NAMALWA (cell line): ENCODE measurements at regions not wholly inside any gene's neighbourhood (a gene's known extent, or its start where the extent isn't known, plus 50 kb on each side); places are given as distances from the start of the nearest gene placed in this dataset.

ENCODE experiments used
- DNase-seq: peaks from one replicate; pipeline ENCODE4 v3.0.0-alpha.2; 2015; ENCODE audit warnings: low spot score

- DNase-seq = no peak
These were observed 427.3 kb upstream of the ST6GAL2 start for GRCh38 chr2:107313316-107313715.

- no peak for DNase-seq
These were observed 434.9 kb upstream of the ST6GAL2 start for GRCh38 chr2:107320881-107321280.

- DNase-seq = no peak
These were observed 436.4 kb upstream of the ST6GAL2 start for GRCh38 chr2:107322416-107322815.

- DNase-seq = no peak
These were observed 438.1 kb upstream of the ST6GAL2 start for GRCh38 chr2:107323946-107324565.

GRCh38 chr2:107325981-107326786 lies 440.2 kb upstream of the ST6GAL2 start:
- DNase-seq = no peak

GRCh38 chr2:107334306-107334705 lies 448.3 kb upstream of the ST6GAL2 start:
- no peak for DNase-seq

- no peak for DNase-seq
These were observed 450.6 kb upstream of the ST6GAL2 start for GRCh38 chr2:107336526-107336925.

- DNase-seq = no peak
These were observed 451.4 kb upstream of the ST6GAL2 start for GRCh38 chr2:107337209-107337898.

- DNase-seq = no peak
These were observed 452.1 kb upstream of the ST6GAL2 start for GRCh38 chr2:107338059-107338458.

- DNase-seq = no peak
These were observed 452.6 kb upstream of the ST6GAL2 start for GRCh38 chr2:107338571-107338970.

- DNase-seq = no peak
These were observed 455.0 kb upstream of the ST6GAL2 start for GRCh38 chr2:107340955-107341354.

- DNase-seq = no peak
These were observed 463.4 kb upstream of the ST6GAL2 start for GRCh38 chr2:107349329-107349728.

GRCh38 chr2:107354175-107354574 lies 468.2 kb upstream of the ST6GAL2 start:
- no peak for DNase-seq

GRCh38 chr2:107358362-107358761 lies 468.3 kb upstream of the RGPD4 start:
- no peak for DNase-seq

- DNase-seq = no peak
These were observed 467.7 kb upstream of the RGPD4 start for GRCh38 chr2:107359021-107359420.

GRCh38 chr2:107361751-107362381 lies 464.8 kb upstream of the RGPD4 start:
- no peak for DNase-seq

- no peak for DNase-seq
These were observed 463.7 kb upstream of the RGPD4 start for GRCh38 chr2:107362993-107363392.

GRCh38 chr2:107363806-107364205 lies 462.9 kb upstream of the RGPD4 start:
- DNase-seq = no peak

GRCh38 chr2:107364361-107364950 lies 462.2 kb upstream of the RGPD4 start:
- no peak for DNase-seq

- DNase-seq = no peak
These were observed 452.4 kb upstream of the RGPD4 start for GRCh38 chr2:107374249-107374648.

- no peak for DNase-seq
These were observed 449.8 kb upstream of the RGPD4 start for GRCh38 chr2:107376909-107377308.

- no peak for DNase-seq
These were observed 445.8 kb upstream of the RGPD4 start for GRCh38 chr2:107380912-107381311.
